ENCODE measurements at regions not wholly inside any gene's neighbourhood (a gene's known extent, or its start where the extent isn't known, plus 50 kb on each side); places are given as distances from the start of the nearest gene placed in this dataset.

GRCh38 chr2:12300019-12300602, 416.6 kb upstream of the TRIB2 start:
- DNase-seq: no peak

DNA sequence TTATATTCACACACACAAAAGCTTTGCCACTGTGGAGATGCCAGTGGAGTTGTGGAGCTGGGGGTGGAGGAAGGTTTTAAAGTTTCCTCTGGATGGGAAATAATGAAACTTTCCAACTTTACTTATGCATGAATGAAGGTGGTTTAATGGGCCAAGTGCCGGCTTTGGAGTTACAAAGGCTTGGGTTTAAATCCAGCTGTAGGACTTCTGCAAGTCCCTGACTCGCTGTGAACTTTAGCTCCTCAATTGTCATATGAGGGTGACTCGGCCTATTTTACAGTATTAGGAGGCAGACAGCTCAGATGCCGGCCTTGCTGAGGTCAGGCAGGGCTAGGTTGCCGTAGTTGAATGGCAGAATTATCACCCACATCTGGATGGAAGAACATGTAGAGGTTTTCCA, 415.8 kb upstream of the TRIB2 start:
- DNase-seq: no peak

- DNase-seq: no peak
Measured at GRCh38 chr2:12302140-12302539, 414.6 kb upstream of the TRIB2 start.

DNA sequence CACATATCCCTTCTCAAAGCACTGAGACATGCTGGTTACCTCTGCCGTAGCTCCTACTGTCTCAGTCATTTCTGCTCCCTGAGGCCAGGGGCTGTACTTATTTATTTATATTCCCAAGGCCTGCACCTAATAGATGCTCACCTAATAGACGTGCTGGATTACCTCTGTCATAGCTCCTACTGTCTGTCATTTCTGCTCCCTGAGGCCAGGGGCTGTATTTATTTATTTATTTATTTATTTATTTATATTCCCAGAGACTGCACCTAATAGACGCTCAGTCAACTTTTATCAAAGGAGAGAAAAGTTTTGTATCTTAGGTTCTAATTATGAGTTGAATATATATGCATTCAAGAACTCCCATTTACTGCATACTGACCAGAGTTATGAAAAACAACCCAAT, 414.0 kb upstream of the TRIB2 start:
- DNase-seq: no peak

GRCh38 chr2:12303181-12304030, 413.3 kb upstream of the TRIB2 start:
- no peak for DNase-seq

- DNase-seq: no peak
Measured at GRCh38 chr2:12304564-12305171, 412.1 kb upstream of the TRIB2 start.

- no peak for DNase-seq
Measured at GRCh38 chr2:12305931-12306330, 410.8 kb upstream of the TRIB2 start.

GRCh38 chr2:12310399-12310798, 406.3 kb upstream of the TRIB2 start:
- DNase-seq: no peak

GRCh38 chr2:12313445-12314126, 403.1 kb upstream of the TRIB2 start:
- DNase-seq: no peak

DNA sequence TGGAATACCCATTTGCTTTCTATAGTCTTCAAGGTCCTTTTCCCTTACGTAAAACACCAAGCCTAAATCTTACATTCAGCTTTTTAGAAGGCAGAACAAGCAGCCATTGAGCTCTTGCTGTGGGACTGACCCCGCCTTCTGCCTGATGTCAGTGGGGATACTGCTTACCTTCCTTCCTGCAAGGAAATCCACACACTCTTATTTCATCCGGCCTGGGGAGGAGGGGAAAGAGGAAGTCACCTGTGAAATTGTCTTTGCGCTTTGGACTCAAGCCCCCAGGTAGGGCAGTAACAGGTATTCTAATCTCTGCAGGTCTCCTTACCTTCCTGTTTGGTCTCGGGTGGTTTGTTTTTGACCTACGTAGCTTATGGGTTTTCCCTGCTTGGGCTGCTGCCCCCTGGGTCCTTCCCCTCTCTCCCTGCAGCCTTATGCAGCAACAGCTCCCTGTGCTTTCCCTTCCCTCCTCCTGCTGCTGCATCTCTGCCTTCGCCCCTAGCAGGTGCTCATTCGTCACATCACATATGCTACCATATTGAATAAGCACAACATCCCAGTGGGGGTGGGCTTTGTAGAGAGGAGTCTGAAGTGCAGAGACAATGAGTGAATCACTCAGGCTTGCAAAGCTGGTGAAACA, 402.5 kb upstream of the TRIB2 start:
- DNase-seq: no peak

DNA sequence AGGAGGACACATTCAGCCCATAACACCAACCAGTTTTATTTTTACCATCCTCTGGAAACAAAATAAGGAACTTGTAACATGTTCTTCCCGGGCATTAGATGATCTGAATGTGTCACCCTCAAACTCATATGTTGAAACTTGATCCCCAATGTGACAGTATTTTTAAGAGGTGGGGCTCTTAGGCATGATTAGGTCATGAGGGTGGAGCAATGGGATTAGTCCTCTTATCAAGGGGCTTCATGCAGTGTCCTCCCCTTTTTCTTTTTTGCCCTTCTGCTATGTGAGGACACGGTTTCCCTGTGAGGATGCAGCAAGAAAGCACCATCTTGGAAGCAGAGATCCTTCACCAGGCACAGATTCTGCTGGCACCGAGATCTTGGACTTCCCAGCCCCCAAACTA, 401.5 kb upstream of the TRIB2 start:
- no peak for DNase-seq

- no peak for DNase-seq
Measured at GRCh38 chr2:12316476-12316875, 400.3 kb upstream of the TRIB2 start.

GRCh38 chr2:12317286-12317685, 399.4 kb upstream of the TRIB2 start:
- no peak for DNase-seq

DNA sequence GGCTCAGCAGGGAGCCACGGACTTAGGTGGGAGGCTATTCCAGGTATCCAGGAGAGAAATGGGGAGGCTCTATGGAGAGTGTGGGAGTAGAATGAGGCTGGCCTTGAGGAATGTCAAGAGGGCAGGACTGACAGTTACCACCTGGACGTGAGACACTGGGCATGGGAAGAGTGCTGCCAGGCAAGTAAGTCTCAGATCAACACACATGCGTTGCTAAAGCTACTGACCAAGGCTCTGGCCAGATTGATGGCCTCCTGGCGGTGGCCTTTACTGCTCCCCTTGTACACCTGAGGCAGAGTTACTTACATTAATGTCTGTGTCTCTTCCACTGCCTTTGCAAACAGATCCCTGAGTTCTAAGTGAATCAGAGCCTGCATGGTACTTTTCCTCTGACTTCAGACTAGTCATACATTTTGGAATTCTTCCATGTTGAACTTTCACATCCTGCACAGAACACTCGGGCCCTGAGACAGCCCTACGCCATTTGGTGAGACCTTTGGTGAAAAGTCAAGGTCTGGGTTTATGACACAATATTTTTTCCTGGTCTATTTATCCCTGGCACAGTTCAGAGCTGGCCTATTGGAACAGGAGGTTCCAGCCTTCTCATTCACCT, 398.8 kb upstream of the TRIB2 start:
- no peak for DNase-seq

GRCh38 chr2:12318427-12319057, 398.2 kb upstream of the TRIB2 start:
- DNase-seq: no peak

DNA sequence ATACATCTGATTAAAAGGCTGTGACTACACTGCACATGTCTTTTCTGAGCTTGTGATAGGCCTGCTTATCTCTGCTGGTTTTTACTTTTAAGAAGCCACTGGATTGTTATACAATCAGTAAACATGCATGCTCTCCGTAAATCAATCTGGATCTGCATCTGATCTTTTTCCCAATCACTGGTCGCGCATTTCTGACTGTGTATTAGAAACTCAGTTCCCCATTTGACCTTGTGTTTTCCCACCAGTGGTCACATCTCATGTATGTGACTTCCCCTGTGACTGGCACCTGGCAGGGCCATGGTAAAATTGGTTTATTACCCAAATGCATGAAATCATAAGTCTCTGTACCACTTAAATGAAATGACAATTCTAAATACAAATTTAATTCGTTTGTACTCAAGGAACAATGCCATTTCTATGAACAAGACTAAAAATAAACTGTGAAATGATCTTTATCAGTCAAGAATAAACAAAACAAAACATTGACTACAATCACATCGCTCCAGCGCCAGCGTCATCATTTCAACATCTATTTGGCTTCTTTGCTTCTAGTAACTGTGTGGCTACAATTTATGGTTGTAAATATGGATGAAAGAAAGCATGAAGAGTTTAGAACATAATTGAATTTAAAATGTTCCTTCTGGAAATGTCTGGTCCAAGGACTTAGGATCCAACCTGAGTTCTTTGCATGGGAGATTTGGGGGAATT, 396.6 kb upstream of the TRIB2 start:
- no peak for DNase-seq

GRCh38 chr2:12320991-12321641, 395.6 kb upstream of the TRIB2 start:
- peak; percentile 67 for DNase-seq

- no peak for DNase-seq
Measured at GRCh38 chr2:12321886-12322285, 394.9 kb upstream of the TRIB2 start.

DNA sequence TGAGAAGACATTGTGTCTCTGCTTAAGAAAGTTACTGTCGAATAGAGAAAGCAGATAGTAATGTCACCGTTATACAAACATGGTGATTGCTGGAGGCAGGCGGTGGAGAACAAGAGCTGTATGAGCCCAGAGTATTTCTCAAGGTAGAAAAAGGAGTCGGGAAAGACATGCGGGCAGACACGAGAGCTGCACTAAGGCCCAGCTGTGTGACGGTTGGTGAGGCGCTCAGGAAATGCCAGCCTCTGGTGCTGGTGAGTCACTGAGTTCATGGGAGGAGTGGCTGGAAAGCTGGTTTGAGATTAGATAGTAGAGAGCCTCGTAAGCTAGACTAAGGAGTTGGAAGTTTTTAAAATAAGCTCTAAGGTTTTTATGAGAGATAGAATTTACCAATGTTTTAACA, 390.9 kb upstream of the TRIB2 start:
- no peak for DNase-seq

DNA sequence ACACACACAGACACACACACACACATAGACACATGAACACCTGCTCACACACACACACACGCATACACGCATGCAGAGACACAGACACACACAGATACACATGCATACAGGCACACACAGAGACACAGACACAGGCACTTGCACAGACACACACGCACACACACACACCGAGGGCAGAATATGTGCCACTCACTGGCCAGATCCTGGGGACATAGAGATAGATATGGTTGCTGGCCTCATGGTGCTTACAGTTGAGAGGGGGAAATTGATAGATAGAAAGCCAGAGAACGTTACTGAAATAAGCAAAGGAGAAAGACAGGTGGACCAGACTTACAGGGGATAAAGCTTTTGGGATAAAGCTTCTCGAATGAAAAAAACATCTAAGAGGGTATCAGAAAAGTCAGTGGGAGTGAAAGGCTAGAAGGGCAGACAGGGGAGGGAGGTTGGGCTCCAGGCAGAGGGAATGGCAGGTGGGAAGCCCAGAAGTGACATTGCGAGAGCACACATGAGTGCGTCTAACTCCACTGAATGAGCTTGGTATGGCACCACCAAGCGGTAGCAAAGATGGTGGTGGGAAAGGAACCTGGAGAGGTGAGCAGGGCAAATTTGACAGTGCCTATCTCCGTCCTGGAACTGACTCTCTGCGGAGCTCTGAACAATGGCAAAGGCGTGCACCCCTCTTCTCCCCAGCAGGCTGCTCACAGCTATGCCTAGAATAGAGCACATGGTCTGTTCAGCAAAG, 390.1 kb upstream of the TRIB2 start:
- no peak for DNase-seq
